ENCODE measurements at regions not wholly inside any gene's neighbourhood (a gene's known extent, or its start where the extent isn't known, plus 50 kb on each side); places are given as distances from the start of the nearest gene placed in this dataset.

DNA sequence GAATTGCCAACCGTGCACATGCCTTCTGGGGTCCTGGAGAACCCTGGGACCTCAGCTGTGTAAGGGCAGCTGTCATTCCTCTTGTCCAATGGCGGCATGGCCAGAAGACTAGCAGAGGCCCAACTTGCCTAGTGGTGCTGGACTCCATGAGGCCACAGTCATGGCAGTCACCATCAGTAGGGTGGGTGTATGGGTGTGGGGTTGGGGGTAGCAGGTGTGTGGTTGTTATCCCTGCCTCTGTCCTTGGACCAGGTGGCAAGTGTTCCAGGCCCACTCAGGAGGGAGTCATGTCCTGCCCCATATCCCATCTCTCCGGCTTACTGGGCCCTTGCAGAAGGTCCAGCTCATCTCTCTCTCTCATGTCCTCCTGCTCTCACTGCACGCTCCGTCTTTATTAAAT is 1596.2 kb downstream of the MRPL39 start:
- TF ChIP-seq, protein P1, sequence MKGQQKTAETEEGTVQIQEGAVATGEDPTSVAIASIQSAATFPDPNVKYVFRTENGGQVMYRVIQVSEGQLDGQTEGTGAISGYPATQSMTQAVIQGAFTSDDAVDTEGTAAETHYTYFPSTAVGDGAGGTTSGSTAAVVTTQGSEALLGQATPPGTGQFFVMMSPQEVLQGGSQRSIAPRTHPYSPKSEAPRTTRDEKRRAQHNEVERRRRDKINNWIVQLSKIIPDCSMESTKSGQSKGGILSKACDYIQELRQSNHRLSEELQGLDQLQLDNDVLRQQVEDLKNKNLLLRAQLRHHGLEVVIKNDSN (IDR thresholded peaks at IDR 0.05): no peak
- TF ChIP-seq, protein P2, sequence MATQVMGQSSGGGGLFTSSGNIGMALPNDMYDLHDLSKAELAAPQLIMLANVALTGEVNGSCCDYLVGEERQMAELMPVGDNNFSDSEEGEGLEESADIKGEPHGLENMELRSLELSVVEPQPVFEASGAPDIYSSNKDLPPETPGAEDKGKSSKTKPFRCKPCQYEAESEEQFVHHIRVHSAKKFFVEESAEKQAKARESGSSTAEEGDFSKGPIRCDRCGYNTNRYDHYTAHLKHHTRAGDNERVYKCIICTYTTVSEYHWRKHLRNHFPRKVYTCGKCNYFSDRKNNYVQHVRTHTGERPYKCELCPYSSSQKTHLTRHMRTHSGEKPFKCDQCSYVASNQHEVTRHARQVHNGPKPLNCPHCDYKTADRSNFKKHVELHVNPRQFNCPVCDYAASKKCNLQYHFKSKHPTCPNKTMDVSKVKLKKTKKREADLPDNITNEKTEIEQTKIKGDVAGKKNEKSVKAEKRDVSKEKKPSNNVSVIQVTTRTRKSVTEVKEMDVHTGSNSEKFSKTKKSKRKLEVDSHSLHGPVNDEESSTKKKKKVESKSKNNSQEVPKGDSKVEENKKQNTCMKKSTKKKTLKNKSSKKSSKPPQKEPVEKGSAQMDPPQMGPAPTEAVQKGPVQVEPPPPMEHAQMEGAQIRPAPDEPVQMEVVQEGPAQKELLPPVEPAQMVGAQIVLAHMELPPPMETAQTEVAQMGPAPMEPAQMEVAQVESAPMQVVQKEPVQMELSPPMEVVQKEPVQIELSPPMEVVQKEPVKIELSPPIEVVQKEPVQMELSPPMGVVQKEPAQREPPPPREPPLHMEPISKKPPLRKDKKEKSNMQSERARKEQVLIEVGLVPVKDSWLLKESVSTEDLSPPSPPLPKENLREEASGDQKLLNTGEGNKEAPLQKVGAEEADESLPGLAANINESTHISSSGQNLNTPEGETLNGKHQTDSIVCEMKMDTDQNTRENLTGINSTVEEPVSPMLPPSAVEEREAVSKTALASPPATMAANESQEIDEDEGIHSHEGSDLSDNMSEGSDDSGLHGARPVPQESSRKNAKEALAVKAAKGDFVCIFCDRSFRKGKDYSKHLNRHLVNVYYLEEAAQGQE (IDR thresholded peaks at IDR 0.05; ENCODE audit: low read depth): no peak
- TF ChIP-seq NFIC (IDR thresholded peaks at IDR 0.05) (no peak), CREB1 (IDR thresholded peaks at IDR 0.05; ENCODE audit: low read depth) (no peak), YY1 (IDR thresholded peaks at IDR 0.05; ENCODE audit: low read depth) (no peak), TCF12 (IDR thresholded peaks at IDR 0.05; ENCODE audit: low read depth) (no peak), EP300 (IDR thresholded peaks at IDR 0.05; ENCODE audit: borderline replicate concordance) (no peak), RAD21 (IDR thresholded peaks at IDR 0.05; ENCODE audit: low read depth) (no peak), ZBTB7A (IDR thresholded peaks at IDR 0.05; ENCODE audit: low read depth) (no peak), TEAD4 (IDR thresholded peaks at IDR 0.05) (no peak), FOXM1 (IDR thresholded peaks at IDR 0.05; ENCODE audit: borderline replicate concordance, low read depth) (no peak), CEBPB (IDR thresholded peaks at IDR 0.05) (no peak)
- TF ChIP-seq, protein P3, sequence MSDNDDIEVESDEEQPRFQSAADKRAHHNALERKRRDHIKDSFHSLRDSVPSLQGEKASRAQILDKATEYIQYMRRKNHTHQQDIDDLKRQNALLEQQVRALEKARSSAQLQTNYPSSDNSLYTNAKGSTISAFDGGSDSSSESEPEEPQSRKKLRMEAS (IDR thresholded peaks at IDR 0.05): no peak

DNA sequence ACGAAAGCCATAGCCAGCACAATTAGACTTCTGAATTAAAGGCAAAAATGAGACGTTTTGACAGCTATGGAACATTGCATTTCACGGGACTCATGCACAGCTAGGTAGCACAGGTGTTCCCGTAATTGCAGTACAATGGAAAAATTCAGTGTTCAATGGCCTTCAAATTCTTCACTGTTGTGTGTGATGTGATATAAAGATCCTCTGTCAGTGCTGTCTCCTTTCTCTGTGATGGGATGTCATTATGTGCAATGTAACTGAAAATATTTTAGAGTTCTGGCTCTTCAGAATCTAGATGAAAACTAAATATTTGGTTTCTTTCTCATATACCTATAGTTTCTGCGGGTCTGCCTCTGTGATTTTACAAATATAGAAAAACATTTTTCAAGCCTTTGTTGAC is 1599.7 kb downstream of the MRPL39 start:
- TF ChIP-seq ZBTB7A (IDR thresholded peaks at IDR 0.05; ENCODE audit: low read depth): no peak
- no peak for TF ChIP-seq TEAD4 (IDR thresholded peaks at IDR 0.05)
- TF ChIP-seq CEBPB (IDR thresholded peaks at IDR 0.05): no peak

DNA sequence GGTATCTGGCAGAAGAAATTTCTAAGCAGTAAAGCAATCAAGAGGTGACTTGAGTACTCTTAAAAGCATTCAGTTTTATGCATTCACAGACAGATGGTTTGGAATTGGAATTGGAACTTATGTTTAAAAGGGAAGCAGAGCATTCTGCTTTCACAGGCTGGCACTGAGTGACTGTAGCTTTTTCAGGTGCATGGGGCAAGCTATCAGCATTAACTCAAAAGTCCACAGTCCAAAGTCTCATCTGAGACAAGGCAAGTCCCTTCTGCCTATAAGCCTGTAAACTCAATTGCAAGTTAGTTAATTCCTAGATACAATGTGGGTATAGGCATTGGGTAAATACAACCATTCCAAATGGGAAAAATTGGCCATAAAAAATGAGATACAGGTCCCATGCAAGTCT is 1620.3 kb downstream of the MRPL39 start:
- TF ChIP-seq YY1 (IDR thresholded peaks at IDR 0.05; ENCODE audit: low read depth) (no peak), NFIC (IDR thresholded peaks at IDR 0.05) (no peak), EGR1 (IDR thresholded peaks at IDR 0.05) (no peak)

DNA sequence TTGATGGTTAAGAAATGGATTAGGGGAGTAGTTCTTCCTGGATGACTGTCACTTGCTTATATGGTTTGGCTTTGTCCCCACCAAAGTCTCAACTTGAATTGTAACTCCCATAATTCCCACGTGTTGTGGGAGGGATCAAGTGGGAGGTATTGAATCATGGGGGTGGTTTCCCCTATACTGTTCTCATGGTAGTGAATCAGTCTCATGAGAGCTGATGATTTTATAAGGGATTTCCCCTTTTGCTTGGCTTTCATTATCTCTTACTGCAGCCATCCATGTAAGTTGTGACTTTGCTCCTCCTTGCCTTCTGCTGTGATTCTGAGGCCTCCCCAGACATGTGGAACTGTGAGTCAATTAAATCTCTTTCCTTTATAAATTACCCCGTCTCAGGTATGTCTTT is 1621.1 kb downstream of the MRPL39 start:
- TF ChIP-seq TEAD4 (IDR thresholded peaks at IDR 0.05): no peak
- no peak for TF ChIP-seq YY1 (IDR thresholded peaks at IDR 0.05; ENCODE audit: low read depth)

DNA sequence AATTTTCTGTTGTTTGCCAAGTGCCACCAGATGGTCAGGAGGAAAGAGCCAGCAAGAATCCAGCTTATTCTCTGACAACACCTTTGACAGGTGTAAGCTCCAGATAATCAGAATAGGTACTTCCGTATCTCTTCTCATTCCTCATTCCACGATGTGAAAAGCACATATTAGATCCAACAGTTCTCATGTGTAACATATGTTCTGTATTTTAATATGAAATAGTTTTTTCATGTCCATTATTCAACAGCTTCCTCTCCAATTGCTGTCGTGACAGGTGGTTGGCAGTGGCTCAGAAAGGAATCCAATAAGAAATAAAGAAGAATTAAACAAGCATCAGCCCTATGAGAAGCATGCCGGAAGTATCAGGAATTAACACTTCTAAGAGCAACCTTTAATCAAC is 1624.7 kb downstream of the MRPL39 start:
- no peak for TF ChIP-seq CEBPB (IDR thresholded peaks at IDR 0.05)
- no peak for TF ChIP-seq RAD21 (IDR thresholded peaks at IDR 0.05; ENCODE audit: low read depth)
- TF ChIP-seq ZBTB7A (IDR thresholded peaks at IDR 0.05; ENCODE audit: low read depth): no peak
- no peak for TF ChIP-seq EP300 (IDR thresholded peaks at IDR 0.05; ENCODE audit: borderline replicate concordance)
- no peak for TF ChIP-seq YY1 (IDR thresholded peaks at IDR 0.05; ENCODE audit: low read depth)
- no peak for TF ChIP-seq TCF12 (IDR thresholded peaks at IDR 0.05; ENCODE audit: low read depth)
- TF ChIP-seq, protein P1 (IDR thresholded peaks at IDR 0.05): no peak
- TF ChIP-seq, protein P2 (IDR thresholded peaks at IDR 0.05; ENCODE audit: low read depth): no peak
- TF ChIP-seq TEAD4 (IDR thresholded peaks at IDR 0.05): no peak
- TF ChIP-seq CREB1 (IDR thresholded peaks at IDR 0.05; ENCODE audit: low read depth): no peak
- TF ChIP-seq, protein P3 (IDR thresholded peaks at IDR 0.05): no peak
- TF ChIP-seq NFIC (IDR thresholded peaks at IDR 0.05): no peak
- no peak for TF ChIP-seq TAF1 (IDR thresholded peaks at IDR 0.05; ENCODE audit: low read depth)
- no peak for TF ChIP-seq FOXM1 (IDR thresholded peaks at IDR 0.05; ENCODE audit: borderline replicate concordance, low read depth)
- TF ChIP-seq EGR1 (IDR thresholded peaks at IDR 0.05): no peak

DNA sequence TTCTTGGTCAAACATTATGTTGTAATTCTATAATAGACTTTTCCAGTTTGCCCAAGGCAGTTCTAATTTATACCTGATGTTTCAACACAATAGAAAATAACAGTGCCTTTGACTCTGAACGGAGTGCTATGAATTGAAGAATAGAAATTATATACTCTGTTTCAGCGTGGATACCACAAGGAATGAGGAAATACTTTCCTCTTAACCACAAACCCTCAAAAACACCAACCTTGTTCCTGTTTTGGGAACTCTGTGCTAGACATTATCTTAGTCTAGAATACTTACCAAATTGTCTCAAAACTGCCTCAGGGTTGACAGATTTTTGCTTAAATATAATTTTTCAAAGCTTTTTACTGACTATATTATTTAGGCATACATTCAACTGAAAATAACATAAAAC is 1629.3 kb downstream of the MRPL39 start:
- TF ChIP-seq, protein P3 (IDR thresholded peaks at IDR 0.05): no peak
